GM18498 (cell line): ENCODE measurements at regions not wholly inside any gene's neighbourhood (a gene's known extent, or its start where the extent isn't known, plus 50 kb on each side); places are given as distances from the start of the nearest gene placed in this dataset.
A peak's percentile ranks its signal among the peaks of the same experiment; 100 is the strongest.

Experiments used
- ATAC-seq: cut with Tn5 transposase; IDR thresholded peaks from one replicate; pipeline ENCODE4 v1.9.1; 2021; ENCODE audit warnings: mild to moderate bottlenecking, moderate library complexity; ENCODE audit not compliant: unreplicated experiment

DNA sequence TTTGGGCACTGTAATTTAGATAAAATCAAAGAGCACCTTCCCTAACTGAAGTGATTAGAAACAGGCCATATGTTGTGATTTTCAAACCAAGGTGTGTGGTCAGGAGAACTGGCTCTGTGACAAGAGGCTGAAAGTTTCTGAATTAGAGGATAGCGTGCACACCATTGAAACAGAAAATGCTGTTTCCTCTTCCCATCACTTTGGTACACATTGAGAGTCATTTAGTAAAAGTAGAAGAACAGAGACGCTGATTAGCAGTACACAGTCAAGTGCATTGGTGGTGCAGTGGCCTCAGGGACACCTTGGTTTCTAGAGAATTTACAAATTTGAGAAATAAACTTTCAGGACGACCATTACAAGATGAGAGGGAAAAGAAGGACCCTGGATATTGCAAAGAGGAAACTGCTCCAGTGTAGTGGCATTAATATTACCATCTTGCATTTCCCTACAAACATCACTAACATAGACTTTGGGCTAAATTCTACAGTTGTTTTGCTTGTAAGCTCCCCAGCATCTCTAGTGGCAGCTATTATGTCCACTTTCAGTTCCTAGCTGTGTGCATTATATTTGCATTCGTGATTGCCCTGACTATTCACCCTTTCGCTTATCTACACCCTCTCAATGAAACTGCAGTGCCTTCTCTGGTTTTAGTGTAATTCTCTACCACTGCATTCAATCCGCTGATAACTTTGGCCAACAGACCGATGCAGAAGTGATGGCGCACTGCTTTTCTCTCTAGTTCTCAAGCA, 728.1 kb upstream of the GRM7 start:
- ATAC-seq = peak; percentile 79

DNA sequence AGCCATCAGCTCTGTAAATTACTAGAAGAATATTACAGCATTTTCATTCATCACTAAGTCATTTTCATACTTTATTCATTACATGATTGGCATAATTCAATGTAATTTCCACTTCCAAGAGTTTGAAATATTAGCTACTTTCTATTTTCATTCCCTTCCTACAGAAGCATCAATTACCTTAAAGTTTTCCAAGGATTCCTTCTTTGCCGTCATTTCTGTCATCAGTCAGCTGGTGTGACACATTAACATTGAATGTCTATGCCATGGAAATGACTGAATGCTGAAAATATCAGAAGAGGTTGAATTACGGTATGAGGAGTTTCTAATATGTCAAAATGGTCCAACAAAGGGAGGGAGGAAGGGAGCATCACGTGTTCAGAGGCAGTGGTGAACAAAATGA, 718.2 kb upstream of the GRM7 start:
- ATAC-seq = no peak

- ATAC-seq = no peak
These were observed 713.0 kb upstream of the GRM7 start for GRCh38 chr3:6147883-6148282.

GRCh38 chr3:6155650-6156338, 705.1 kb upstream of the GRM7 start:
- ATAC-seq = no peak

DNA sequence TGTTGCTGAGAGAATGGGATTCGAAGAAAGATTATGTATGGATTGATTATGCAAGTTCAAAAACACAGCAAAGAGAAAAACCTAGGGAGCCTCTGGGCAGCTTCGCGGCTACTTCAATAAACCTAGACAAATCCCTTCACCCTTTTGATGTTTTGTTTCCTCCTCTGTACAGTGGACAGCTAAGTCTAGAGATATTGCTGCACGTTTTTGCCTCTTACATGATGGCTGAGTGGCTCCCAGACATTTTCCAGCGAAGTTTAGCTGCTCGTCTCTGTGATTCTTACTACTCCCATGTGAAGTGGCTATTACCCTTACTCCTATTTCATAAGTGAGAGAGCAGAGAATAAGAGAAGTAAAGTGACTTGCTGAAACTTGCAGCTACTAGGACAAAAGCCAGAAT, 695.0 kb upstream of the GRM7 start:
- no peak for ATAC-seq

DNA sequence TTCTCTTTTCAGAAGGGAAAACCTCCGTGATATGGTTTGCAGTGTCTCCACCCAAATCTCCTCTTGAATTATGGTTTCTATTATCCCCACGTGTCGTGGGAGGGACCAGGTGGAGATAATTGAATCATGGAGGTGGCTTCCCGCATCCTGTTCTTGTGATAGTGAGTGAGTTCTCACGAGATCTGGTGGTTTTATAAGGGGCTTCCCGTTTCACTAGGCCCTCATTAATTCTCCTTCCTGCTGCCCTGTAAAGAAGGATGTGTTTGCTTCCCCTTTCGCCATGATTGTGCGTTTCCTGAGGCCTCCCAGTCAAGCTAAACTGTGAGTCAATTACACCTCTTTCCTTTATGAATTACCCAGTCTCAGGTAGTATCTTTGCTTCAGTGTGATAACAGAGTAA, 692.7 kb upstream of the GRM7 start:
- no peak for ATAC-seq

DNA sequence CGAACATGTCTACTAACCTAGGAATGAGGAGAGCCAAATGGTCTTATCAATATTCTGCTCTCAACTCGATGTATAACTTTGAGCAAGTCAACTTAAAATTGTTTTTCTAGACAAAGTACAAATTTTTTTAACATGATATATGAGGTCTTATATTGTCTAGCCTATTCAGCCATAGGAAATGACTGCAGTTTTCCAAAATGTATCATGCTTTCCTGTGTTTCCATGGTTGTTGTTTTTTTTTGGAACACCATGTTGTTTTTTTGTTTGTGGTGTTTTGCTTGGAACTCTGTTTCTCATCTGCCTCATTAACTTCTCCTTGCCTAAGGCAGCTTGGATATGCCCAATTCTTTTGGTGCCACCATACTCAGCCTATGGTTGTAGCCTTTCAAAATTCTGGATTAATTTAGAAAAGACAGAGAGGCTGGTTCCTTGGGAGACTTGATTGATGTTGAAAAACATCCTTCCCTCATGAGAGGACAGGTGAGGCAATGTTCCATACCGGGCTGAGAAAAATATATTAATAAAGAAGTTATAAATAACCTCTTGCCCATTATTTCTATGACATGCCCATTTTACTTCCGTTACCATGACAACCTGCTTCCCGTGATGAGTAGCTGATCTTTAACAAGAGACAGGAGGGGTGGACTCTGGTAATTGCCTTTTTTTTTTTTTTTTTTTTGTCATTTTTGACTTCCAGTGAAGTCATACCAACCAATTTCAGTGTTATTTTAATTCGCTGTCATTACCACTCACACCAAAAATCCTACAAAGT, 687.9 kb upstream of the GRM7 start:
- ATAC-seq = no peak

DNA sequence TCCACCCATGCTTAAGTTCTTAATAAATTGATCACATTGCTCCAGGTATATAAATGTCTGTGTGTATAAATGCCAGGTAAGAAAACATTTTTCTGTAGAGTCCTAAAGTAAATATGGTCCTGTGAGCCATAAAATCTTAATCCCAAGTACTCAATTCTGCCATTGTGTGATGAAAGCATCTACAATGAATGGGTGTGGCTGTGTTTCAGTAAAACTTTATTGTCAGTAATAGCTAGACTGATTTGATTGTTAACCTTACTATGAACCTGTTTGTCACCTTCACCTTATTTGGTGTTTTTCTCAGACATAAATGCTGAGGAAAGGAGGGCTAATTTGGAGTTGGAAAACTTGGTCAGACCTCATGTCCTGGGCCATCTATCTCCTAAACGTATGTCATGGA, 683.5 kb upstream of the GRM7 start:
- no peak for ATAC-seq

GRCh38 chr3:6179761-6180160, 681.2 kb upstream of the GRM7 start:
- no peak for ATAC-seq

DNA sequence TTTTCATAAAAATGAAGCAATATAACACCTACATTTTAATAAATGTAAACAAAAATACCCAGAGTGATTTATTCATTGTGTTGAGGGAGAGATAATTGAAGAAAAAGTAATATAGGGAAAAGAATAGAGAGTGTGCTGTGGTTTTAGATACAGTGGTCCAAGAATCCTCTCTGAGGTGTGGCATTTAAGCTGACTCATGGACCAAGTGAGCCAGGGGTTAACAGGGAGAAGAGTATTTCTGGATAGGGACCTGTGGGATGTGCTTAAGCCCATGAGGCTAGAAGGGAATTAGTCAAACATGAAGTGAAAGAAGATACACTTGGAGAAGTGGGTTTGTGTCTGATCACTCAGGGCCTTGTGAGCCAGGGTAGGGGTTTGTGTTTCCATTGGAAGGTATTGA, 680.7 kb upstream of the GRM7 start:
- ATAC-seq = no peak

GRCh38 chr3:6182476-6182875, 678.4 kb upstream of the GRM7 start:
- ATAC-seq = no peak

- ATAC-seq = no peak
These were observed 678.0 kb upstream of the GRM7 start for GRCh38 chr3:6182909-6183308.

DNA sequence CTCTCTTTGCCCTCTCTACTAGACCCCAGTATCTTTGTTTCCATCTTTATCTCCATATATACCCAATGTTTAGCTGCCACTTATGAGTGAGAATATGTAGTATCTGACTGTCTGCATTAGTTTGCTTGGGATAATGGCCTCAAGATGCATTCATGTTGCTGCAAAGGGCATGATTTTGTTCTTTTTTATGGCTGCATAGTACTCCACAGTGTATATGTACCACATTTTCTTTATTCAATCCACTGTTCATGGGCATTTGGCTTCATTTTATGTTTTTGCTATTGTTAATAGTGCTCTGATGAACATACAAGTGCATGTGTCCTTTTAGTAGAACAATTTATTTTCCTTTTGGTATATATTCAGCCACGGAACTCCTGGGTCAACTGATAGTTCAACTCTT, 671.5 kb upstream of the GRM7 start:
- no peak for ATAC-seq

DNA sequence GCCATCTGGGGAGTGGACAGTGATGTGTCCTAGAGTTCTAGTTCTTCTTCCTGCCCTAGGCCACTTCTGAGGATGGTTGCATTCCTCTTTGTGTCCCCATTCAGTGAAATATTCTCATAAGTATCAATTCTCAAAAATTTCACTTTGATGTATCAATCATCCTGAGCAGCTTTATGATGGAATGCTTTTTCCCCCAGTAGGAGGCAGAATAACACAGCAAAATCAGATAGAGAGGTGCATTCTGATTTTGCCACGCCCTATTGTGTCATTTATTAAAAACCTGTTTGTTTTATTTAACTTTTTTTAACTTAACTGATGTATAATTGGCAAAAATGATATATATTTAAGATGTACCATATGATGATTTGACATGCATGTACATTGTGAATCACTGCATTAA, 656.0 kb upstream of the GRM7 start:
- ATAC-seq = no peak

GRCh38 chr3:6216135-6217026, 644.5 kb upstream of the GRM7 start:
- ATAC-seq = no peak

GRCh38 chr3:6220447-6220846, 640.5 kb upstream of the GRM7 start:
- ATAC-seq = no peak

- ATAC-seq = no peak
These were observed 638.8 kb upstream of the GRM7 start for GRCh38 chr3:6222069-6222468.

GRCh38 chr3:6223572-6223971, 637.3 kb upstream of the GRM7 start:
- ATAC-seq = no peak

- peak; percentile 53 for ATAC-seq
These were observed 631.8 kb upstream of the GRM7 start for GRCh38 chr3:6228958-6229683.

GRCh38 chr3:6229778-6230410, 631.0 kb upstream of the GRM7 start:
- peak; percentile 34 for ATAC-seq
